CD4-positive, alpha-beta T cell treated with Interleukin-17A for 4 hours (primary cell): ENCODE measurements at regions not wholly inside any gene's neighbourhood (a gene's known extent, or its start where the extent isn't known, plus 50 kb on each side); places are given as distances from the start of the nearest gene placed in this dataset.
"Not testable (repeated sequence)": the region's sequence is repeated elsewhere in the genome, so short reads cannot be mapped to it uniquely, and the experiment has no call there.

Source experiments
- DNase-seq: peaks from one replicate; pipeline ENCODE4 v3.0.0-alpha.2; 2020; ENCODE audit warnings: mixed read lengths

DNA sequence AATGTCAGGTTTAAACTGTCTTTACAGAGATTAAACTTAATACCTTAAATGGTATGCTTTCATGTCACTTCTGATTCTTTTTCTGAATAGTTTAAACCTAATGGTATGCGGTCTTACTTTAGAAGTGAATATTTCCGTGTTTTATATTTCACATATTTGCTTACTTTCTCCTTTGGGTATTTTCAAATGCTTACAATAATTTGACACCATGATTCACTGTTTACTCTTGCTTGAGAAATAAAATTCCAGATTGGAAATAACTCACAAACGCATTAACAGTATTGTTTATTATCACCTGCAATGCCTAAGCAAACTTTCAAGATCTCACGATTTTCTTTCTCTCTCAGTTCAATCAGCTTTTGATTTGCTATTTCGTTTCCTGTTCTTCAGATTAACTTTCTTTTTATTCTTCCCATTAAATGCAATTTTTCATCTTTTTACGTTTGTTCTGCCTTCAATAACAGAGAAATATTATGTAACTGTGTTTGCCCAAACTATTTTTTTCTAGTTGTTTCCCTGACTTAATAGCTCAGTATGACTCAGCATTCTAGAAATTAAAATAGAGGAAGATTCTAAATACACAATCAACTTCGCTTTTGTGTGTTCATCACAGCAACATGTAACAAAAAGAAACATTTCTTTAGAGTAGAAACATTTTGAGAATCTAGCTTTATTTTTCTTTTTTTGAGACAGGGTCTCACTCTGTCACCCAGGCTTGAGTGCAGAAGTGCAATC, 955.5 kb upstream of the PRKX start:
- no peak for DNase-seq

DNA sequence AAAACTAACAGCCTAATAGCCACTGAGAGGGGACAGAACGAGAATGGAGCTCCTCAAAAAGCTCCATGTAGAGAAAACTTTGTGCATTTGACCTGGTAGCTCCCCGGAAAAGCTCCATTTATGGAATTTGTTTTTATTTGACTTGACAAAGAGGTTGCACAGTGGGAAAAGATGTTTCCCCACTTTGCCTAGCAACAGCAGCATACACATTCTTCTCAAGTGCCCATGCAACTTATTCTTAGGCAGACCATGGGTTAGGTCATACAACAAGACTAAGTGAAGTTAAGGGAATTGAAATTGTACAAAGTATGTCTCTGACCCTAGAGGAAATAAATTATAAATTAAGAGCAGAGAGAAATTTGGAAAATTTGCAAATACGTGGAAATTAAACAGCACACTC, 949.6 kb upstream of the PRKX start:
- no peak for DNase-seq

DNA sequence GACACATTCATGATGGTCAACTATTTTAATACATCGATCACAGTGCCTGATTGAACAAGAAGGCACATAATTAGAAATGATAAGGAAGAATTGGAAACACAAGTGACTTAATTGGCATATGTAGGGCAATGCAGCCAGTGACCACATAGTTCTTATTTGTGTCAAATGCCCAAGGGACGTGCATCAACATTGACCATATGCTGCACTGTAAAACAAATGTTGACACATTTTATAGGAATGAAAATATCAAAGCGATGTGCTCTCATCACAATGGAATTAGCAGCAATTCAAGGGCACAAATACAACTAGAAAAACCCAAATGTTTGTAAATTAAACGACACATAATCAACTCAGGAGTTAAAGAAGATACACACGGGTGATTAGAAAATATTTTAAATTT, 948.3 kb upstream of the PRKX start:
- no peak for DNase-seq

DNA sequence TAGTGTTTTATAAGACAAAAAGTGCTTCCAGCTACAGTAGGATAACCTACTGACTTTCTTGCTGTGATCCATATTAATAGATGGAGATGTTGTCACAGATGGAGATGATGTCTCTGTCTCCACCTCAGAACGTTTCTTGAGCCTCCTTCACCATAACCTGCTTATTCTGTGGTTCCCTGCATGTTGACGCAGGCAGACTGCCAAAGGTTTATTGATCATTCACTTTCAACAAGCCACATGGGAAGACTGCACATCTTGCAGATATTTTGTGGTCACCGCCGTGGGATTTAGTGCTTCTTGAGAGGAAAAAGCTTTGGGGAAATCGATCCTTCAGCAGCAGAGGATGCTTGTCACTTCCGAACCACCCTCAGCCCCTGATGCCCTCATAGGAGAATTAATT, 943.0 kb upstream of the PRKX start:
- DNase-seq: no peak

DNA sequence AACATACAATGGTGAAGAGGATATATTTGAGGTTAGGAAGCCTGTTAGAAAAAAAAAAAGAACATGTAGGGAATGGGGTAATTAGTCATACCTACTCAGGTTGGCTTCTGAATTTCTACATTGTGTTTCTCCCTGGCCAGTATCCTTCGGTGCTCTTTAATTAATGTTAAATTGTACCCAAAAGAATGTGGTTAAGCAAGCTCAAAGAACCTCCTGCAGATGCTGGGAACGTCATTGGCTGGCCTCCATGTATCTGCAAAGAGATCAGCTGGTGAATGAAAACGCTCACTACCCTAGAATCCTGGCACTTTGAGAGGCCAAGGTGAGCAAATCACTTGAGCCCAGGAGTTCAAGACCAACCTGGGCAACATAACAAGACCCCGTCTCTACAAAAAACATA, 942.3 kb upstream of the PRKX start:
- DNase-seq: no peak

DNA sequence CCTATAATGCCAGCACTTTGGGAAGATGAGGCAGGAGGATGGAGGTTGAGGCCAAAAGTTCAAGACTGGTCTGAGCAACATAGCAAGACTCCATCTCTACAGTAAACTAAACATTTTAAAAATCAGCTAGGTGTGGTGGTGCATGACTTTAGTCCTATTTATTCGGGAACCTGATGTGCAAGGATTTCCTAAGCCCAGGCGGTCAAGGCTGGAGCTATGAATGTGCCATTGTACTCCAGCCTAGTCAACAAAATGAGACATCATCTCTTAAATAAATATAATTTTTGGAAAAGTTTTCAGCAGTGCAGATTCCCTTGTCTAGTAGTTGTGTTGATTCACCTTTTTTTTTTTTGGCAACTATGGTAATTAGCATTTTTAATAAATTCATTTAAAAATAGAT, 928.7 kb upstream of the PRKX start:
- no peak for DNase-seq

DNA sequence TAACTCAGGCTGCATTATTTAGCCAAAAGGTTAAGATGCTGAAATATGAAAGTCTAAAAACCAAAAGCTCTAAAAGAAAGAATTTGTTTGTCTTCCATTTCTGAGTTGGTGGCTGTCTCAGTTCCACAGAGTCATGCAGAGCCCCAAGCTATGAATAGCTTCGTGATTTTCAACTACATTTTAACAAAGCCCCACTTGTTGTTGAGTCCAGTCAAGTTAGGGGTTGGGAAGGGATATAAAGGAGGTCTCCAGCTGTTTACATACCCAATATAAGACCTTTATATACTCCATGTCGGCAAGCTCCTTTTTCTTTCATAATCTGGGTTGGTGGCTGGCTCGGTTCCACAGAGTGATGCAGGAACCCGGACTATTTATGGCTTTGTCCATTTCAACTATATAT, 924.6 kb upstream of the PRKX start:
- DNase-seq: no peak

DNA sequence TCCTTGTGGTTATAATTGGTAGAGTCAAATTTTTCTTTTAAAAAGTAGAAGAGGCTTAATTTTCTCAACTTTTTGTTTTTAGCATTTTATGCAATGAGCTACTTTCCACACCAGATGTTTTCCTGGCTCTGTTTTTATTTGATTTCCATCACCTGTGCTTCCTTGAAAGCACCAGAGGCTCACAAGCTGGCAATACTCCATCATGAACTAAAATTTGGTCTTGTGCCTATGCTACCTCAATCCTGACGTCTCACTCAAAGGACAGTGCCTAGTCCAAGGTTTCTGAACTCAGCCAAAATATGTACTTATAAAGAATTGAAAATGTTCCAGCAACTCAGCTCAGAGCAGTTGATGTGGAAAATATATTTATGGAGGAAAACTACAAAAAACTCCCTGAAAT, 914.0 kb upstream of the PRKX start:
- DNase-seq: no peak

DNA sequence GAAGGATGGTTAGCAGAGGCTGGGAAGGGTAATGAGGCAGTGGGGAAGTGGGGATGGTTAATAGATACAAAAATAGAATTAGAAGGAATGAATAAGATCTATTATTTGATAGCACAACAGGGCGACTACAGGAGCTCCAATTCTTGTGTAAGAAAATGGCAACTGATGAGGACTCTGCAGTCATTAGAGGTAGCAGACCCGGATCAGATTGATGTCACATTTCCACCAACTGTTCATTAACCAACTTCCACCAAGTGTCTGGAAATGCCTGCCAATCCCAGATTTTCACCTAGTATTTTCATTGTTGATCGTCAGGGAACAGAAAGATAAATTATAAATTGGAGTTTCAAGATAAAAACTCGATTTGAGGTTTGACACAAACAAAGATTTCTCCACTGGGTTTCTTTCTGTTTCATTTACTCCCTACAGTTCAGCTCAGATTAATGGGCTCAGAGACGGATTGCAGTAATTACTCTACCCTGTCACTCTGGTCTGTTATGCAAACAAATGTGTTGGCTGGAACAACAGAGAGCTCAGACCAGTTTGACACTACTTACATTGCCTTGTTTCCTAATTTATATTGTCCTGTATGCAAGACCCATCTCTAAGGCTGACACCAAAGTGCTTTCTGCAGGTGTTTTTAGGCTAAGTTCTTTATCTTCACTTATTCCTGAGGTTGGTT, 909.2 kb upstream of the PRKX start:
- DNase-seq: no peak

DNA sequence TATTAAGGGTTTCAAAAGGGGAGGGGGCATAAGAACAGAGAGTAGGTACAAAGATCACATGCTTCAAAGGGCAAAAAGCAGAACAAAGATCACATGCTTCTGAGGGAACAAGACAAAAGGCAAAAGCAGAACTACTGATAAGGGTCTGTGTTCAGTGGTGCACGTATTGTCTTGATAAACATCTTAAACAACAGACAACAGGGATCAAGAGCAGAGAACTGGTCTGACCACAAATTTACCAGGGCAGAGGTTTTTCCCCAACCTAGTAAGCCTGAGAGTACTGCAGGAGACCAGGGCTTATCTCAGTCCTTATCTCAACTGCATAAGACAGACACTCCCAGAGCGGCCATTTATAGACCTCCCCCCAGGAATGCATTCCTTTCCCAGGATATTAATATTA, 900.2 kb upstream of the PRKX start:
- DNase-seq: not testable (repeated sequence)

DNA sequence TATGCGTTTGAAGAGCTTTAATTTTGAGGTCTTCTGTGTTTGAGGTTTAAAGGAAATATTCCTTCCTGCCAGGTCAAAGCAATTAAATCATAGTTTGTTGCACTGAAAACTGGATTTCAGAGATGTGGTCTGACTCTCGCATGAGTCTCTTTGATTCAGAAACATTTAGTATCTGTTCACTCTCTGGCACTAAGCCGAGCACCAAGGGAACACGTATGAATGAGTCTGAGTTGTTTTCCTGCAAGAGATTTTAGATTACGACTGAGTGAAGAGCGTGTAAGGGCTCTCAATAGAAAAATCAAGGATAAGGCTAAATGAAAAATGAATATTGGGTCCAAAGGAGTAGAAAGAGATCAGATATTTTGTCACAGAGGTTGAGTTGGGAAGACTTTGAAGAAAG, 875.4 kb upstream of the PRKX start:
- DNase-seq: no peak

DNA sequence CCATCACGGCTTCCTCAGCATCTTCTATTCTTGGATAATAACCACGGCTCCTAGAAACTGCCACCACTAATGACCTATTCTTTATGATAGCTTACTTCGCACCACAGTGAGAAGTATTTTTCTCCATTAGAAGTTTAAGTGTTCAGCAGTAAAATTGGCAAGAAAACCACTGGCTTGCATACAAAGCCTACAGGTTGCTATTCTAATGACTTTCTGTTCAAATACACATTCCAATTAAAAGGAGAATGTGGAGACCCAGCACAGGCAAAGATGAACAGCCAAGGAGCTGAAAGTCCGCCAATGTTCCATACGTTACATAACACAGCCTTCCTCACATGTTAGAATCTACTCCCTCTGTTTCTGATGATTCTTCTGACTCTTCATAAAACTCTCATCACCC, 875.0 kb upstream of the PRKX start:
- DNase-seq: no peak

DNA sequence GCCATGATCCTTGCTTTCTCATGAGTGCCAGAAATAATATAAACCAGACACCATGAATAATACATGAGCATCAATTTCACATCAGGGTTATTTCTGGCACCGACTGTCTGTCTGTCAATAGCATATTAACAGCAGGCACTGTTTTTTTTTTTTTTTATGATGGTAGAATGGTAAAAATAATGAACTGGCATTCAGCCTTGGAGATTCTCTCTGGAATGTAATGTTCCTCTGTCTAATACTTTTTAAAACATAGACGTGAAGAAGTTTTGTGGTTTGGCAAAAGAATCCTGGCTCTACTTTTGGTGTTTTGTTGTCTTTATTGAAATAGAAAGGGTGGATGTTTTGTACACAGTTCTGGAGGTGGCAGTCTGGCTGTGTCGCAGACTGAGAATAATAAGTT, 874.6 kb upstream of the PRKX start:
- no peak for DNase-seq

DNA sequence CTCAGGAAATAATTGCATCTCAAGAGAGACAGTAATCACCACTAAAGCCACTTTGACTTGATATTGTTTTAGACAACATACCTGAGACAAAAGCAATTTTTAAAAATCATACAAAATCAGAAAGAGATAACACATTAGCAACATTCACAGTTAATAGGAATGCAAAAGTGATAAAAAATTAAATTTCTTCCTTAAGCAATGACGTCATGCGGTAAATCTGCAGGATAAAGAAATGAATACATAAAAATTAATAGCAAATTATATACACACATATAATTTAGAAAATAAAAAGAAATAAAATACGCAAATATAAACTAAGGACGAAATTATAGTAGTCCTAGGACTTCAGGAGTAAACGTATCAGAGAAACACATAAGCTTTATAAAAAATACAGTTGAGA, 866.5 kb upstream of the PRKX start:
- DNase-seq: no peak

DNA sequence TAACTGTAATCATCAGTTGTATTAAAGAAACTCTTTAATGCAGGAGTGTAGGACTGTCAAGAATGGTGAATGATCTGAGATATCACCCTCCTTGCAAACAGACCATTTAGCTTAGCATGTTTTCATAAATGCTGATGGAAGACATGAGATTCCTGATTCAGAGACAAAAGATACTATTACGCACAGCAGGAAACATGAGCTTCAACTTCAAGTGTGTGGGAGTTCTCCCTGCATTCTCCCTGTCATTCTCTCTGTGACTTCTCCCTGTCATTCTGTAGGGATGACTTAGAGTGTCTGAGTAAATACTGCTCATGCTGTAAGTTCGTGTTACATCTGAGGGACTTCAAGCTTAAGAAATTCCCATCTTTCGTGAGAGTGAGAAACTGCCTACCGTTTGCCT, 866.0 kb upstream of the PRKX start:
- DNase-seq: no peak

DNA sequence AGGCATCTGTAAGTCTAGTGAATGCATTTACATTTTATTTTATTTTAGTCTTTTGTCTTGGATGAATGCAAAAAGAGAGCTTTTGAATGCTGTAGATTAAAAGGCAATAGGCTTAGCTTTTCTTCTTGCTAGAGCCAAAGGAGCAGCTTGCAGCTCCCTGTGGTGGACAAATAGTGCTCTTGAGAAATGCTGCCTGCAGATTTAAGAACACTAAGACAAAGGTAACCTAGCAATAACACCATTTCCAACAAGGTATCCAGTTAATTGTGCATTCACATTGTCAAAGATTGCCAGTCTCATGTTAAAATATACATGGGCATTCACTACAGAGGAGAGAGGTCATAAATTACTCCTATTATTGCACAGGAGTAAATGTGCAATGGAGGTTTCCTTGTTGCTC, 859.2 kb upstream of the PRKX start:
- no peak for DNase-seq

DNA sequence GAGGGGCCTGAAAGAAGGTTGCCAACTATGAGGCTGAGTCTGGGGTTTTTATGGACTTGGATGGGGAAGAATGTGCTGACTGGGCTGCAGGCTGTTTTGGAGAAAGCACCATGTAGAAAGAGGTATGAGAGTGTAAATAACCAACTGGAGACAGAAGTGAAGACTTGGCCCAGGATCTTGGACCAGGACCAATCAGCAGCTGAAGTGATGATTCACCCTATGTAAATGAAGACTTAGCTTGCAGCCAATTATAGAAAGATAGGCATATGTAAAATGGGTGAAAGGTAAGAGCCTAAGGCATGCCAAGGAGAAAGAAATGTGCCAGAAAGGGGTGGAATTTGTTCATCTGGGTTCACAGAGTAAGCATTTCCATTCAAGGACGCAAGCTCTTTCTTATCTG, 856.7 kb upstream of the PRKX start:
- DNase-seq: no peak

DNA sequence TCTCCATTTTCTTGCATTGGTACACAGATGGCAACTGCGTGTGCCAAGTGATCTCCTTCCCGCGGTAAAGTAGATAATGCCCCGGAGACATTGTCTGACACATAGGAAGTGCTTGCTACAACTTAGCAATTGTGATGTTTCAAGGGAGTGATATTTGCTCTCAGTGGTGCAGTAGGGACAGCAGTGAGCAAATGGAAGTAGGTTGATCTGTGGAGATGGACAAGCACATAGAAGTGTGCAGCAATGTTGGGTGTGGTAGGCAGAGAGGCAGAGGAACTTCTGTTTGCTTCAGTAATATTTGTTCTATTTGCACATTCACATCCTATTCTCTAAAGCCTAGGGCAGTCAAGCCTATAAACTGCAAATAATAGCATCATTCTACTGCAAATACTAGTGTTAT, 846.7 kb upstream of the PRKX start:
- DNase-seq: no peak

DNA sequence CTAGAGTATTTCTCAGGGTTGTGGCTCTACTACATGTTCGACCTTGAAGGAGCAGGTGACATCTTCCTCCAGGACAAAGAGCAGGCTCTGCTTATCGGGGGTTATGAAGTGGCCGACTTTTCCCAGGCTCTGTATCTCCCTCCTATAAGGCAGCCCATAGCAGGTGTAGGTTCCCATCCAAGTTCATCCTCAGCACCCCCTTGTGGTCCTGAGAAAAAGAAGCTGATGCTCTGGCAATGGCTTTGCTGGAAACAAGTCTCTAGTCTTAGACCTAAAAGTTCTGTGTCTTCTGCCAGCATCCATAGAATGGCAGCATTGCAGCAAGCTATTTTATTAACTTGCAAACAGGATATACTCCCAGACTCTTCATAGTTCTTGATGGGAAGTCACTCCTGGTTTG, 836.6 kb upstream of the PRKX start:
- no peak for DNase-seq

DNA sequence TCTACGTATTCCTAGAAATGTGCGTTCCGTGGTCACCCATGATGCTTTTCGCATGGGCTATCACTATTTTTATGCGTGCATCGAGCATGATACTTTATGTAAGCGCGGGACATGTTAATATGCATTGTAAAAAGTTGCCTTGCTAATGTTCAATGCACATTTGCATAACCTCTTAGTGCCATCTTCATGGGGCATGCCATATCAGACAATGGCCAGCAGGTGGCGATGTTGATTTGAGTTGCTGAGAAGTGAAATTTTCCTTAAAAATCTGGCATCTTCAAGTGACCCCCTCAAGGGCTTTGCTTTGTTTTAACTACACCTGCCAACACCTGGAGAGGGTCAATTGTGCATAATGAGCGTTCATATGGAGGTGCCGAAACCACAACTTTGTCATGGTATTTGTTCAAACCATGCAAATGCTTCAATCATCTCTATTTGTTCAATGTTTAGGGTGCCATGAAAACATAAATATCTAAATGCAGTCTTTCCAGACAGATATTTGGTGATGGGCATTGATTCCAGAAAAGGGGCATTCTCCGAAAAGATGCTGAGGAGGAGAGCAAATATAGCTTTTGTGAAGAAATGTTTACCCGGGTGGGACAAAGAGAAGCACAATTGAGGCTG, 833.9 kb upstream of the PRKX start:
- DNase-seq: peak; percentile 51

DNA sequence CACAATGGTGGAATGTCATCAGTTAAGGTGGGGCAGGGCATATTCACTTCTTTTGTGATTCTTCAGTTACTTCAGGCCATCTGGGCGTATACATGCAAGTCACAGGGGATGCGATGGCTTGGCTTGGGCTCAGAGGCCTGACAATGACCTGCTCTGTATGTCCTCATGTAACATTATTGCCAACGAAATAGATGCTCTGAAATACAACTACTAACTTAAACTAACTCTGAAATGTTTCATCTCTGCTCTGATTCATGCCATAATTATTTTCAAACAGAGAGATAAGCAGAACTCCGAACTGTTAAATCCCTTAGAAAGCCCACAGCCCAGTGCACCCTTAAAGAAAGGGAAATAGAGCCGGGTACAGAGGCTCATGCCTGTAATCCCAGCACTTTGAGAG, 832.7 kb upstream of the PRKX start:
- DNase-seq: not testable (repeated sequence)

DNA sequence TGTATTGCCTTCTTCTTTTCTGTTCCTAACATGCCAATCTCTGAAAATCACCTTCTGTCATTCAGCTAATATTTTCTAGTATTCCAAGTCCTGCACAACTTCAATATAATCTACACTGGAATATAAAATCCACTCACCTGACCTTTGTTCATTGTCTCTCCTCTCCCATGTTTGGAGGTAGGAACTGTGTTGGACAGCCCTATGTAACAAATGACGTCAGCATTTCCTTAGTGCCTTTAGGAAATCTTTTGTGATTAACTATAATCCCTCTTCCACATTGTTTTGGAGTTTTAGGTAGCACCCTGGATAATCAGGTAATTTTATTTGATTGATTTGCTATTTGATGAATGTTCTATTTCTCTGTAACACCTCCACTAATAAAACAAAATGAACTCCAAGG, 814.8 kb upstream of the PRKX start:
- no peak for DNase-seq

DNA sequence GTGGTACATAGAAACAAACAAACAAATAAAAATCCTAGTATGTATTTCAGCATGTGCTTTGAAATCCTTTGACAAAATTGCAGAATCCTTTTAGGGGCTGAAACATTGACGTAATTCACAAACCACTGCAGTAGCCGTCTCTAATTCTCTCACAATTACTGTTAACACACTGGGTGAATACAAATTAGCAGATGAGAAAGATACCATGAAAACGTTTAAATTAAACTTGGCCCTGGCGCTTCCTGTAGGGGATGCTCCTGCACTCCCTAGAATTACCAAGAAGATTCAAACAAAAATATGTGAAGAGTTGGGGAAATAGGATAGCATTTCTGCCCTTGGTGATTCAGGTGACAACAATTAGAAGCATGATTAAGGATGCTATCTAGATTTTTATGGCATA, 772.5 kb upstream of the PRKX start:
- no peak for DNase-seq

DNA sequence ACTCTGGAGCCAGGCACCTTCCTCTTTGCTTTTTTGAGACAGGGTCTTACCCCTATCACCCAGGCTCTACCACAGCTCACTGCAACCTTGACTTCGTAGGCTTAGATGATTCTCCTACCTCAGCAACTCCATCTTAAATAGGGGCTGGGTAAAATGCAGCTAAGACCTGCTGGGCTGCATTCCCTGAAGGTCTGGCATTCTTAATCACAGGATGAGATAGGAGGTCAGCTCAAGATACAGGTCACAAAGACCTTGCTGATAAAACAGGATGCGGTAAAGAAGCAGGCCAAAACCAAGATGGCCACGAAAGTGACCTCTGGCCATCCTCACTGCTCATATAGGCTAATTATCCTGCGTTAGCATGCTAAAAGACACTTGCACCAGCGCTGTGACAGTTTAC, 770.8 kb upstream of the PRKX start:
- no peak for DNase-seq

DNA sequence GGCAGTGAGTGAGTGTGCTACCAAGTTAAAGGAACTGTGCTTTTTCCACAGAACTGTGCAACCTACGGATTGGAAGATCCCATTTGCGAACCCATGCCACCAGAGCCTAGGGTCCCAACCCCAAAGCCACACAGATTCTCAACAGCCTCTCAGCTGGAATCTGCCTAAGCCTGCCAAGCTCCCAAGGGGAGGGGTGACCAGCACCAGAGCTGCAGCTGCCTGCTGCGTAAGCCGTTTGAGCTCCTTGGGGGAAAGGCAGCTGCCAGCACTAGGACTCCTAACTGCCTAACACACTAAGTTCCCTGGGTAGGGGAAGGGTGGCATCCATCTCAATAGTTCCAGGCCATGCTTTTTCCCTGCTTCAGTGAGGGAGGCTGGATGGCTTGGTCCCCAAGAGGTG, 738.1 kb upstream of the PRKX start:
- no peak for DNase-seq
